HepG2 (cell line): ENCODE measurements at regions not wholly inside any gene's neighbourhood (a gene's known extent, or its start where the extent isn't known, plus 50 kb on each side); places are given as distances from the start of the nearest gene placed in this dataset.

ENCODE experiments used
- PAX8 ChIP-seq: sonication (generic); formaldehyde crosslinking; IDR thresholded peaks from 2 replicates; pipeline ENCODE4 v1.8.0; 2022; ENCODE audit warnings: mild to moderate bottlenecking, missing genetic modification reagents, borderline replicate concordance
- POLR2A ChIP-seq, 2 experiments: IDR thresholded peaks; 2 replicates each; pipeline ENCODE4 v1.6.1; 2011; ENCODE audit warnings: low read depth in 2 of 2, low read length in 2 of 2, mild to moderate bottlenecking in 1 of 2, moderate library complexity in 1 of 2; ENCODE audit not compliant: insufficient read depth in 1 of 2
- THAP11 ChIP-seq: IDR thresholded peaks from 2 replicates; pipeline ENCODE4 v1.6.1; 2016; ENCODE audit warnings: missing biosample characterization, missing genetic modification reagents
- ZNF629 ChIP-seq: sonication (generic); formaldehyde crosslinking; conservative IDR thresholded peaks from 2 replicates; pipeline ENCODE4 v1.5.0; 2020; ENCODE audit warnings: missing genetic modification reagents
- TF ChIP-seq, protein P1 (sequence below): sonication (generic); formaldehyde crosslinking; IDR thresholded peaks from 2 replicates; pipeline ENCODE4 v1.5.0; 2020; ENCODE audit warnings: mild to moderate bottlenecking, missing genetic modification reagents, moderate library complexity

DNA sequence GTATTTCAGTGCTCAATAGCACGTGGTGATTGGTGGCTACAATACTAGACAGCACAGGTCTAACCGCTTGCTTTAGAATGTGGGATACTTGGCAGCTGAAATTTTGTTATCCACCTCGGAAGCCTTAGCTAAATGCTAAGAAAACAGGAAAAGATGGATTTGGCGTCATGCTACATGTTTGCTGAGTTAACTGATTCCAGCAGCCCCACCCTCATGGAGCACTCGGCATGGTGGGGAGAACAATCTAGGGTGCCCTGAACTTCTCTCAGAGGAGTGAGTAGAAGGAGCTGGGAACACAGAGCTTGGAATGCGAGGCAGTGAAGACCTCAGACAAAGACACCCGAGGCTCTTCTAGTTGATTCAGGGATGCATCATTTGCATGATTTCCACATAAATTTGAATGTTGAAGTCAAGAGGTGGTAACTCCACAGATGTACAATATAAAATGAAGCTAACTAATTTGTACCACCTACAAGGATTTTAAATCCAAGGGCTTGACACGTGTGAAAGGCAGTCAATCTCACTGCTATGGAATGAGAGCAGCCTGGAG, 145.1 kb upstream of the FSTL4 start:
- TF ChIP-seq ZNF629 (CRISPR knock-in tag) (no peak), PAX8 (no peak), POLR2A (IDR thresholded peaks at IDR 0.05; ENCODE audit: insufficient read depth in 1 of 2, low read depth in 2 of 2, low read length in 2 of 2) (no peak), THAP11 (CRISPR knock-in tag) (no peak)
- TF ChIP-seq, protein P1, sequence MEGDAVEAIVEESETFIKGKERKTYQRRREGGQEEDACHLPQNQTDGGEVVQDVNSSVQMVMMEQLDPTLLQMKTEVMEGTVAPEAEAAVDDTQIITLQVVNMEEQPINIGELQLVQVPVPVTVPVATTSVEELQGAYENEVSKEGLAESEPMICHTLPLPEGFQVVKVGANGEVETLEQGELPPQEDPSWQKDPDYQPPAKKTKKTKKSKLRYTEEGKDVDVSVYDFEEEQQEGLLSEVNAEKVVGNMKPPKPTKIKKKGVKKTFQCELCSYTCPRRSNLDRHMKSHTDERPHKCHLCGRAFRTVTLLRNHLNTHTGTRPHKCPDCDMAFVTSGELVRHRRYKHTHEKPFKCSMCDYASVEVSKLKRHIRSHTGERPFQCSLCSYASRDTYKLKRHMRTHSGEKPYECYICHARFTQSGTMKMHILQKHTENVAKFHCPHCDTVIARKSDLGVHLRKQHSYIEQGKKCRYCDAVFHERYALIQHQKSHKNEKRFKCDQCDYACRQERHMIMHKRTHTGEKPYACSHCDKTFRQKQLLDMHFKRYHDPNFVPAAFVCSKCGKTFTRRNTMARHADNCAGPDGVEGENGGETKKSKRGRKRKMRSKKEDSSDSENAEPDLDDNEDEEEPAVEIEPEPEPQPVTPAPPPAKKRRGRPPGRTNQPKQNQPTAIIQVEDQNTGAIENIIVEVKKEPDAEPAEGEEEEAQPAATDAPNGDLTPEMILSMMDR (CRISPR knock-in tag) = no peak
